SW480 (cell line): ENCODE measurements at regions not wholly inside any gene's neighbourhood (a gene's known extent, or its start where the extent isn't known, plus 50 kb on each side); places are given as distances from the start of the nearest gene placed in this dataset.

Experiments used
- DNase-seq: peaks from one replicate; pipeline ENCODE4 v3.0.0-alpha.2; 2016; ENCODE audit warnings: low spot score

- DNase-seq: no peak
Observed at GRCh38 chr1:59058665-59059439, 238.0 kb upstream of the FGGY start.

- no peak for DNase-seq
Observed at GRCh38 chr1:59061876-59062275, 235.0 kb upstream of the FGGY start.

- no peak for DNase-seq
Observed at GRCh38 chr1:59062743-59063142, 234.2 kb upstream of the FGGY start.

- no peak for DNase-seq
Observed at GRCh38 chr1:59063501-59063900, 233.4 kb upstream of the FGGY start.

GRCh38 chr1:59064592-59064991 is 232.3 kb upstream of the FGGY start:
- DNase-seq: no peak

- DNase-seq: no peak
Observed at GRCh38 chr1:59066236-59066635, 230.7 kb upstream of the FGGY start.

GRCh38 chr1:59070610-59071009 is 226.3 kb upstream of the FGGY start:
- DNase-seq: no peak

GRCh38 chr1:59071289-59071688 is 225.6 kb upstream of the FGGY start:
- no peak for DNase-seq

GRCh38 chr1:59071876-59072582 is 224.9 kb upstream of the FGGY start:
- no peak for DNase-seq

- DNase-seq: no peak
Observed at GRCh38 chr1:59072583-59072947, 224.3 kb upstream of the FGGY start.

- DNase-seq: no peak
Observed at GRCh38 chr1:59074598-59074997, 222.3 kb upstream of the FGGY start.

GRCh38 chr1:59075021-59075420 is 221.9 kb upstream of the FGGY start:
- DNase-seq: no peak

- DNase-seq: no peak
Observed at GRCh38 chr1:59076612-59077011, 220.3 kb upstream of the FGGY start.

- DNase-seq: no peak
Observed at GRCh38 chr1:59077466-59078069, 219.3 kb upstream of the FGGY start.

GRCh38 chr1:59078070-59078800 is 218.7 kb upstream of the FGGY start:
- no peak for DNase-seq

GRCh38 chr1:59078866-59079265 is 218.0 kb upstream of the FGGY start:
- DNase-seq: no peak

GRCh38 chr1:59079434-59080140 is 217.3 kb upstream of the FGGY start:
- DNase-seq: no peak

- DNase-seq: no peak
Observed at GRCh38 chr1:59081181-59081580, 215.7 kb upstream of the FGGY start.

GRCh38 chr1:59081795-59082194 is 215.1 kb upstream of the FGGY start:
- no peak for DNase-seq

GRCh38 chr1:59083946-59084865 is 212.7 kb upstream of the FGGY start:
- no peak for DNase-seq

GRCh38 chr1:59085101-59085500 is 211.8 kb upstream of the FGGY start:
- DNase-seq: no peak
